Prostate gland (tissue), 2 donors: ENCODE measurements at regions not wholly inside any gene's neighbourhood (a gene's known extent, or its start where the extent isn't known, plus 50 kb on each side); places are given as distances from the start of the nearest gene placed in this dataset.

ENCODE experiments used
- CTCF ChIP-seq, 4 experiments: fragments of 200-600 bp in 2 of 4; fragments of 450-650 bp in 2 of 4; sonication (generic) in 2 of 4; IDR thresholded peaks; 1 replicate in 3 of 4; 2 replicates in 1 of 4; pipeline ENCODE4 v1.5.1; 2016 to 2019; ENCODE audit warnings: antibody characterized with exemption in 4 of 4, mild to moderate bottlenecking in 2 of 4, moderate library complexity in 2 of 4
- POLR2A ChIP-seq: fragments of 450-650 bp; IDR thresholded peaks from one replicate; pipeline ENCODE4 v1.6.1; 2016; ENCODE audit warnings: antibody characterized with exemption, mild to moderate bottlenecking
- POLR2AphosphoS5 ChIP-seq: sonication (generic); formaldehyde crosslinking; IDR thresholded peaks from one replicate; pipeline ENCODE4 v1.6.1; 2017; ENCODE audit warnings: antibody characterized with exemption

DNA sequence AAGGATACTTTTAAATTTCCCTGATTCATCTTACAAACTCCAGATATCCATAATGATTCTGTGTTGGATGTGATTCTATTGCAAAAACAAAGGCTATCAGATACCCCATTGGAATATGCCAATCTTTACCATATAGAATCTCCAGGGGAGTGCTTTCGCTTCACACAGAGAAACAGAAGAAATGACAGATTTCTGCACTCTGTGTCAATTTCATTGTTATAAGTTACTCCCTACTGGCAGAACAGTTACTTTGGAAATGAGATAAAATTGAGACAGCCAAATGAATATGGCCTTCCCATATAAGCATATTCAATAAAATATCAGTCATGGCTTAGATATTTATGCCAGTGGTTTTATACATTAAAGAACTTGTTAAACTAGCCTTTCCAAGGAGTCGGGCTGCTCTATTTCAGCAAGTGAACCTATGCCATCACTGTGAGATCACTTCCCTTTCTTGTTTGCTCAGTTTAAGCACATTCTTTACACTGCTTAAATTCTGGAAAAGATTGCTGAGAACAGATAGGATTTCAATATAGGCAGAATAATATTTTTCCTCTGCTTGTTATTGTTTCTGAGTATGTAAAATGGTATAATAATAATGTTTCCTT, 127.5 kb upstream of the ANXA10 start:
- TF ChIP-seq CTCF (IDR thresholded peaks at IDR 0.05) (no peak), POLR2AphosphoS5 (no peak), POLR2A (no peak)
